Left lobe of liver (tissue), 2 donors: ENCODE measurements at regions not wholly inside any gene's neighbourhood (a gene's known extent, or its start where the extent isn't known, plus 50 kb on each side); places are given as distances from the start of the nearest gene placed in this dataset.

Source experiments
- ATAC-seq: fragments of 200-7000 bp; cut with Tn5 transposase; one replicate; pipeline ENCODE4 v1.9.1; 2020; ENCODE audit warnings: mild to moderate bottlenecking, moderate library complexity
- DNase-seq: peaks from one replicate; pipeline ENCODE4 v3.0.0-alpha.2; 2020; ENCODE audit warnings: low spot score
- donor health status: DM: no; HTN: no; CAD: no; lungs with moderate emphysema.
- donor health status: DM: no; HTN: yes; CAD: no.

GRCh38 chr15:23514484-23514883 lies 51.0 kb upstream of the MKRN3 start:
- DNase-seq (no peak), ATAC-seq (no peak)

- DNase-seq (no peak), ATAC-seq (no peak)
Observed at GRCh38 chr15:23506762-23507161, 58.7 kb upstream of the MKRN3 start.

GRCh38 chr15:23503980-23504379 lies 56.9 kb upstream of the GOLGA6L2 start:
- DNase-seq: no peak
- ATAC-seq: no peak

GRCh38 chr15:23503576-23503975 lies 56.5 kb upstream of the GOLGA6L2 start:
- ATAC-seq (no peak), DNase-seq (no peak)

DNA sequence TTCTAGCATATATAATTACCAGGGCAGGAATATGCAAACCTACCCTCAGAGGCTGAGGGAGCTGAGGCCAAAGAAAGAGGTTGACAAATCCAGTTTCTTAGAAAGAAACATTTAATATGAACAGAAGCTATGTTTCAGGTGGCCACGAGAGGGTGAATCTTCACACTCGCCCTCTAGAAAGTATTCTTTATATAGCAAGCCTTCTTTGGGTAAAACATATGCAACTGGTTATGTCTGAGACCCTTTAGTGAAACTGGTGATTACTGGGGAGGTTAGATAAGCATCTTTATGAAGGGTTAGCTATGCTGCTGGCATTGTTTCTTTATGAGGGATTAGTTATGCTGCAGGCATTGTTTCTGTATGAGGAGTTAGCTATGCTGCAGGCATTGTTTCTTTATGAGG lies 50.7 kb upstream of the GOLGA6L2 start:
- ATAC-seq: peak; percentile 66
- no peak for DNase-seq
